H1 (cell line): ENCODE measurements at regions not wholly inside any gene's neighbourhood (a gene's known extent, or its start where the extent isn't known, plus 50 kb on each side); places are given as distances from the start of the nearest gene placed in this dataset.

ENCODE experiments used
- ATF3 ChIP-seq: IDR thresholded peaks from 2 replicates; pipeline ENCODE4 v1.6.1; 2011; ENCODE audit warnings: low read depth, mild to moderate bottlenecking, low read length; ENCODE audit not compliant: insufficient read depth
- EZH2 ChIP-seq: fragments of 200-600 bp; sonication (generic); IDR thresholded peaks from 2 replicates; pipeline ENCODE4 v1.7.1; 2012; ENCODE audit warnings: low read depth, mild to moderate bottlenecking, moderate library complexity, low read length, inconsistent platforms; ENCODE audit not compliant: severe bottlenecking
- POLR2A ChIP-seq, 2 experiments: IDR thresholded peaks; 1 replicate in 1 of 2; 2 replicates in 1 of 2; pipeline ENCODE4 v1.6.1; 2011; ENCODE audit warnings: low read depth in 2 of 2, low read length in 2 of 2, mild to moderate bottlenecking in 2 of 2; ENCODE audit errors: control extremely low read depth in 1 of 2
- SIX5 ChIP-seq: IDR thresholded peaks from 2 replicates; pipeline ENCODE4 v1.6.1; 2011; ENCODE audit warnings: mild to moderate bottlenecking, low read depth, low read length
- SRF ChIP-seq: IDR thresholded peaks from 2 replicates; pipeline ENCODE4 v1.6.1; 2011; ENCODE audit warnings: mild to moderate bottlenecking, low read depth, low read length, moderate library complexity
- TEAD4 ChIP-seq: IDR thresholded peaks from 2 replicates; pipeline ENCODE4 v1.6.1; 2012; ENCODE audit warnings: low read depth, low read length, inconsistent platforms, mixed read lengths
- TF ChIP-seq, protein P1 (sequence below), 3 experiments: IDR thresholded peaks; 1 replicate in 2 of 3; 2 replicates in 1 of 3; pipeline versions ENCODE4 v1.5.1 to v1.6.1; 2011; ENCODE audit warnings: low read length in 3 of 3, mild to moderate bottlenecking in 3 of 3, inconsistent platforms in 2 of 3, low read depth in 1 of 3, moderate library complexity in 1 of 3; ENCODE audit not compliant: insufficient read depth in 1 of 3; ENCODE audit errors: control extremely low read depth in 1 of 3

DNA sequence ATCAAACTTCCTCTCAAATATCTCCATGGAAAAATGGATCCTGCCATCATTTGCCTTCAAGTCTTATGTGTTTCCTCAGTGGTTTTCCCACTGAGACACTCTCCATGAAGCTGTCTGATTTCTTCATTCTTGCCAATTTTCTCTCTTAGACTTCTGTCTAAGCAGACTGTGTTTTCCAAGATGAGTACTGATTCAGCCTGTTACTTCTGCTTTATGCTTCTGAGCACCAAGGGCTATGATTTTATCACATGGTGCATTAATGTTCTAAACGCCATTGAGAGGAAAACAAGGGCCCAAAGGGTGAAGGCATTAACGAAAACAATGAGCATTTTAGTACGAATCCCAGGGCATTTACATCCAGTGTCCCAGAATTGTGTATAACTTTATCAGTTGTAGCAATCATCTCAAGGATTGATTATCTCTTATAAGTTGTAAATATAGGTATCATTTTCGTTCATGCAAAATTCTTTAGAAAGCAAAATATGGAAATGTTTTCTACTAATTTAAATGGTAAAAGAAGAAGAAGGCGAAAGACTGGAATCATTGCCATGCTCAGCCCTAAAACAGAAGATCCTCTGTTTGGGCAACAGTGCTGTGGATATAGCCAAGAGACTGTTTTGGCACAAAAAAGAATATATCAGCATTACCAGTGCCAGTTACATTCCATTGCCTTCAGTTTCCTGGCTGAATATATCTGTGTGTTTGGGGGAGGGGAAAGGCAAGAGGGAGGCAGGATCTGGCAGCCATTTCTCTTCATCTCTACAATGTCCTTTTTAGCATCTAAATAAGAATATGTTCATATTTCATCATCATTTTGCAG, 537.6 kb downstream of the ANXA1 start:
- TF ChIP-seq EZH2 (no peak), POLR2A (IDR thresholded peaks at IDR 0.05; ENCODE audit: control extremely low read depth in 1 of 2, low read depth in 2 of 2, low read length in 2 of 2) (no peak), SRF (no peak), TEAD4 (no peak), SIX5 (no peak), ATF3 (no peak)
- TF ChIP-seq, protein P1, sequence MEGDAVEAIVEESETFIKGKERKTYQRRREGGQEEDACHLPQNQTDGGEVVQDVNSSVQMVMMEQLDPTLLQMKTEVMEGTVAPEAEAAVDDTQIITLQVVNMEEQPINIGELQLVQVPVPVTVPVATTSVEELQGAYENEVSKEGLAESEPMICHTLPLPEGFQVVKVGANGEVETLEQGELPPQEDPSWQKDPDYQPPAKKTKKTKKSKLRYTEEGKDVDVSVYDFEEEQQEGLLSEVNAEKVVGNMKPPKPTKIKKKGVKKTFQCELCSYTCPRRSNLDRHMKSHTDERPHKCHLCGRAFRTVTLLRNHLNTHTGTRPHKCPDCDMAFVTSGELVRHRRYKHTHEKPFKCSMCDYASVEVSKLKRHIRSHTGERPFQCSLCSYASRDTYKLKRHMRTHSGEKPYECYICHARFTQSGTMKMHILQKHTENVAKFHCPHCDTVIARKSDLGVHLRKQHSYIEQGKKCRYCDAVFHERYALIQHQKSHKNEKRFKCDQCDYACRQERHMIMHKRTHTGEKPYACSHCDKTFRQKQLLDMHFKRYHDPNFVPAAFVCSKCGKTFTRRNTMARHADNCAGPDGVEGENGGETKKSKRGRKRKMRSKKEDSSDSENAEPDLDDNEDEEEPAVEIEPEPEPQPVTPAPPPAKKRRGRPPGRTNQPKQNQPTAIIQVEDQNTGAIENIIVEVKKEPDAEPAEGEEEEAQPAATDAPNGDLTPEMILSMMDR (IDR thresholded peaks at IDR 0.05; ENCODE audit: control extremely low read depth in 1 of 3, insufficient read depth in 1 of 3, low read depth in 1 of 3, low read length in 3 of 3) = no peak
